ENCODE measurements at regions not wholly inside any gene's neighbourhood (a gene's known extent, or its start where the extent isn't known, plus 50 kb on each side); places are given as distances from the start of the nearest gene placed in this dataset.

DNA sequence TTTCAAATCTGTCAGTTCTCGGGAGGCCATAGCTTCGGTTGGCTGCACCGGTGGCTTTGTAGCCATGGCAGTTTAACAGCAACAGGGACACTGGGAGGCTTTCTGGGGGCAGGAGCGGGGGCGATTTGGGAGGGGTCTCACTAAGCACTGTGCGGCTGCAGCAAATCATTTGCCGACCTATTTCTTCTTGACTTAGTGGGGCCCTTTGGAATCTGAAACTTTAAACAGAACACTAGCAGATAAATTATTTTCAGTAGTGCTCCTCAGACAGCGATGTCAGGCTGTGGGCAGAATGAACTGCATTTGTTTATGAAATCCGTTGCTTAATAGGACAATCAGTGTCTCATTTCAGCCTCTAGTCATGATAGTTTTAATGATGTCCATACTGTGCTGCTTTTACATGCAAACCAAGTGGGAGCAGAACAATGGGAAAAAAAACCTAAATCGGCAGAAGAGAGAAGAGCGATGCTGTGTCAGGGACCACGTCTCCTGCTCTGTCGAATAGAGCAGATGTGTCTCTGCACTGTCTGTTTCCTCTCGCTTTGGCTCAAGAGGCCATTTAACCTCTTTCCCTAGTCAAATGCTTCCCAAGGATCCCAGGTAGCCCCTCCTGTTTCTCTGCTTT lies 211.9 kb downstream of the OLFM4 start:
- Histone ChIP-seq H3K4me1 (ENCODE audit: control insufficient read depth, insufficient read depth, low read length) (peaks cover 16% of the 10 kb centered on the region), H3K9me3 (ENCODE audit: control insufficient read depth, insufficient read depth, low read depth, low read length) (no peaks in the 10 kb centered on the region), H3K27me3 (ENCODE audit: control insufficient read depth, insufficient read depth, low read length) (no peaks in the 10 kb centered on the region; the same call in 1 of the 2 replicates), H3K27ac (ENCODE audit: low read depth, low read length) (no peak overlapping the region), H3K36me3 (ENCODE audit: control insufficient read depth, insufficient read depth, low read length) (no peaks in the 10 kb centered on the region), H3K4me3 (ENCODE audit: low read depth, low read length) (no peak overlapping the region), H3K9ac (ENCODE audit: low read length) (no peak overlapping the region)

DNA sequence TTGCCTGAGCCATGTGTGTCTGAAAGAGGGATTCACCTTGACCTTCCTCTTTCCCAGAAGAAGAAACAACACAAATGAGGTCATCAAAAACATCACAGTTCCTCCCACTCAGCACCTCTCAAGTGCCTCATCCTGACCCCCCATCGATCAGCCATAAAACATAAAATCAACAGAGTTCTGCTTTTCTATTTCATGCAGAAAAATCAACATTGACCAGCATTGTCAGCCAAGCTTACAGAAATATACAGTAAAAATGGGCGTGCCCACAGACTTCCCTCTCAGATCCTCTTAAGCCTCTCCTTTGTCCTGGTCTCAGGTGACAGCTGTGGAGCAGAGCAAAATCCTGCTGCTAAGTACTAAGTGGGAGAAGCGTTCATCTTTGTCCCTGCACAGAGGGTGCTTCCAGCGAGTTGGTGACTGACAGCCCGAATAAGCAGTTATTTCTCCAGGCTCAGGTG lies 213.3 kb downstream of the OLFM4 start:
- Histone ChIP-seq H3K9me3 (ENCODE audit: control insufficient read depth, insufficient read depth, low read depth, low read length) (no peaks in the 10 kb centered on the region), H3K27me3 (ENCODE audit: control insufficient read depth, insufficient read depth, low read length) (no peaks in the 10 kb centered on the region; the same call in 1 of the 2 replicates), H3K4me3 (ENCODE audit: low read depth, low read length) (no peak overlapping the region), H3K9ac (ENCODE audit: low read length) (no peak overlapping the region), H3K27ac (ENCODE audit: low read depth, low read length) (no peak overlapping the region), H3K36me3 (ENCODE audit: control insufficient read depth, insufficient read depth, low read length) (no peaks in the 10 kb centered on the region), H3K4me1 (ENCODE audit: control insufficient read depth, insufficient read depth, low read length) (peaks cover 16% of the 10 kb centered on the region)

DNA sequence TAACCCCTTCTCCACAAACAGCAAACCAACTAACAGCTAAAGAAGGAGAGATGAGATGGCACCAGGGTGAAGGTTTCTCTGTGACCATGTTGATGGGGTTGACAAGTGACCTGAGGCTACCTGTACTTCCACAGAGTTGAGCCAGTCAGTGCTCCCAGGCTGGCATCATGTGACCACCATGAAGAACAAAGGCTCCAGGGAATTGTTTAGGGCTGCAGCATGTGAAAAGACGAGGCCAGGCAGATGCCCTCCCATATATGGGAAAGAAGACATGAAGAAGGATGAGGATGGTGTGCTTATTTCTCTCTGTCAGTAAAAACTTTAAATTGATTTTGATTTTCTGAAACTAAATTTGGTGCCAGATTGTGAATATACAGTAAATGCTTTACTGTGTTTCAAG lies 220.6 kb downstream of the OLFM4 start:
- Histone ChIP-seq H3K9ac (ENCODE audit: low read length) (no peak overlapping the region), H3K4me3 (ENCODE audit: low read depth, low read length) (no peak overlapping the region), H3K27me3 (ENCODE audit: control insufficient read depth, insufficient read depth, low read length) (no peaks in the 10 kb centered on the region), H3K36me3 (ENCODE audit: control insufficient read depth, insufficient read depth, low read length) (no peaks in the 10 kb centered on the region), H3K4me1 (ENCODE audit: control insufficient read depth, insufficient read depth, low read length) (peaks cover 9% of the 10 kb centered on the region; the same call in 1 of the 2 replicates), H3K27ac (ENCODE audit: low read depth, low read length) (no peak overlapping the region), H3K9me3 (ENCODE audit: control insufficient read depth, insufficient read depth, low read depth, low read length) (no peaks in the 10 kb centered on the region)

- H3K9me3 ChIP-seq (ENCODE audit: control insufficient read depth, insufficient read depth, low read depth, low read length) = no peaks in the 10 kb centered on the region
- no peak overlapping the region for H3K27ac ChIP-seq (ENCODE audit: low read depth, low read length)
- peaks cover 9% of the 10 kb centered on the region; the same call in 1 of the 2 replicates for H3K4me1 ChIP-seq (ENCODE audit: control insufficient read depth, insufficient read depth, low read length)
- H3K9ac ChIP-seq (ENCODE audit: low read length) = no peak overlapping the region
- no peak overlapping the region for H3K4me3 ChIP-seq (ENCODE audit: low read depth, low read length)
- no peaks in the 10 kb centered on the region for H3K27me3 ChIP-seq (ENCODE audit: control insufficient read depth, insufficient read depth, low read length)
- H3K36me3 ChIP-seq (ENCODE audit: control insufficient read depth, insufficient read depth, low read length) = no peaks in the 10 kb centered on the region
These were observed 221.8 kb downstream of the OLFM4 start for GRCh38 chr13:53250272-53250875.

GRCh38 chr13:53250977-53251376 lies 222.4 kb downstream of the OLFM4 start:
- no peak overlapping the region for H3K4me3 ChIP-seq (ENCODE audit: low read depth, low read length)
- peaks cover 9% of the 10 kb centered on the region; the same call in 1 of the 2 replicates for H3K4me1 ChIP-seq (ENCODE audit: control insufficient read depth, insufficient read depth, low read length)
- no peaks in the 10 kb centered on the region for H3K27me3 ChIP-seq (ENCODE audit: control insufficient read depth, insufficient read depth, low read length)
- H3K9ac ChIP-seq (ENCODE audit: low read length) = no peak overlapping the region
- no peak overlapping the region for H3K27ac ChIP-seq (ENCODE audit: low read depth, low read length)
- H3K9me3 ChIP-seq (ENCODE audit: control insufficient read depth, insufficient read depth, low read depth, low read length) = no peaks in the 10 kb centered on the region
- no peaks in the 10 kb centered on the region for H3K36me3 ChIP-seq (ENCODE audit: control insufficient read depth, insufficient read depth, low read length)

- Histone ChIP-seq H3K4me3 (ENCODE audit: low read depth, low read length) (no peak overlapping the region), H3K4me1 (ENCODE audit: control insufficient read depth, insufficient read depth, low read length) (peaks cover 9% of the 10 kb centered on the region; the same call in 1 of the 2 replicates), H3K9ac (ENCODE audit: low read length) (no peak overlapping the region), H3K27ac (ENCODE audit: low read depth, low read length) (no peak overlapping the region), H3K27me3 (ENCODE audit: control insufficient read depth, insufficient read depth, low read length) (no peaks in the 10 kb centered on the region), H3K9me3 (ENCODE audit: control insufficient read depth, insufficient read depth, low read depth, low read length) (no peaks in the 10 kb centered on the region), H3K36me3 (ENCODE audit: control insufficient read depth, insufficient read depth, low read length) (no peaks in the 10 kb centered on the region)
These were observed 225.9 kb downstream of the OLFM4 start for GRCh38 chr13:53254500-53254899.

- H3K4me1 ChIP-seq (ENCODE audit: control insufficient read depth, insufficient read depth, low read length) = peaks cover 13% of the 10 kb centered on the region; the same call in 1 of the 2 replicates
- H3K9me3 ChIP-seq (ENCODE audit: control insufficient read depth, insufficient read depth, low read depth, low read length) = no peaks in the 10 kb centered on the region
- H3K9ac ChIP-seq (ENCODE audit: low read length) = no peak overlapping the region
- no peak overlapping the region for H3K4me3 ChIP-seq (ENCODE audit: low read depth, low read length)
- peaks cover 3% of the 10 kb centered on the region; the same call in 1 of the 2 replicates for H3K27me3 ChIP-seq (ENCODE audit: control insufficient read depth, insufficient read depth, low read length)
- H3K27ac ChIP-seq (ENCODE audit: low read depth, low read length) = no peak overlapping the region
- H3K36me3 ChIP-seq (ENCODE audit: control insufficient read depth, insufficient read depth, low read length) = no peaks in the 10 kb centered on the region
These were observed 227.2 kb downstream of the OLFM4 start for GRCh38 chr13:53255795-53256194.

GRCh38 chr13:53260594-53260993 lies 232.0 kb downstream of the OLFM4 start:
- H3K27me3 ChIP-seq (ENCODE audit: control insufficient read depth, insufficient read depth, low read length) = peaks cover 5% of the 10 kb centered on the region; the same call in 1 of the 2 replicates
- peaks cover 5% of the 10 kb centered on the region; the same call in 1 of the 2 replicates for H3K4me1 ChIP-seq (ENCODE audit: control insufficient read depth, insufficient read depth, low read length)
- no peaks in the 10 kb centered on the region for H3K36me3 ChIP-seq (ENCODE audit: control insufficient read depth, insufficient read depth, low read length)
- H3K27ac ChIP-seq (ENCODE audit: low read depth, low read length) = no peak overlapping the region
- no peaks in the 10 kb centered on the region for H3K9me3 ChIP-seq (ENCODE audit: control insufficient read depth, insufficient read depth, low read depth, low read length)
- H3K9ac ChIP-seq (ENCODE audit: low read length) = no peak overlapping the region
- no peak overlapping the region for H3K4me3 ChIP-seq (ENCODE audit: low read depth, low read length)

GRCh38 chr13:53264751-53265385 lies 236.3 kb downstream of the OLFM4 start:
- H3K27me3 ChIP-seq (ENCODE audit: control insufficient read depth, insufficient read depth, low read length) = peaks cover 7% of the 10 kb centered on the region; the same call in 1 of the 2 replicates
- no peaks in the 10 kb centered on the region for H3K36me3 ChIP-seq (ENCODE audit: control insufficient read depth, insufficient read depth, low read length)
- H3K4me1 ChIP-seq (ENCODE audit: control insufficient read depth, insufficient read depth, low read length) = peaks cover 12% of the 10 kb centered on the region; the same call in 1 of the 2 replicates
- H3K4me3 ChIP-seq (ENCODE audit: low read depth, low read length) = no peak overlapping the region
- H3K9ac ChIP-seq (ENCODE audit: low read length) = no peak overlapping the region
- no peaks in the 10 kb centered on the region for H3K9me3 ChIP-seq (ENCODE audit: control insufficient read depth, insufficient read depth, low read depth, low read length)
- H3K27ac ChIP-seq (ENCODE audit: low read depth, low read length) = no peak overlapping the region

GRCh38 chr13:53266757-53267156 lies 238.1 kb downstream of the OLFM4 start:
- no peak overlapping the region for H3K9ac ChIP-seq (ENCODE audit: low read length)
- no peaks in the 10 kb centered on the region for H3K9me3 ChIP-seq (ENCODE audit: control insufficient read depth, insufficient read depth, low read depth, low read length)
- no peak overlapping the region for H3K4me3 ChIP-seq (ENCODE audit: low read depth, low read length)
- H3K27ac ChIP-seq (ENCODE audit: low read depth, low read length) = no peak overlapping the region
- H3K36me3 ChIP-seq (ENCODE audit: control insufficient read depth, insufficient read depth, low read length) = no peaks in the 10 kb centered on the region
- peaks cover 7% of the 10 kb centered on the region; the same call in 1 of the 2 replicates for H3K4me1 ChIP-seq (ENCODE audit: control insufficient read depth, insufficient read depth, low read length)
- H3K27me3 ChIP-seq (ENCODE audit: control insufficient read depth, insufficient read depth, low read length) = peaks cover 22% of the 10 kb centered on the region; the same call in 1 of the 2 replicates

DNA sequence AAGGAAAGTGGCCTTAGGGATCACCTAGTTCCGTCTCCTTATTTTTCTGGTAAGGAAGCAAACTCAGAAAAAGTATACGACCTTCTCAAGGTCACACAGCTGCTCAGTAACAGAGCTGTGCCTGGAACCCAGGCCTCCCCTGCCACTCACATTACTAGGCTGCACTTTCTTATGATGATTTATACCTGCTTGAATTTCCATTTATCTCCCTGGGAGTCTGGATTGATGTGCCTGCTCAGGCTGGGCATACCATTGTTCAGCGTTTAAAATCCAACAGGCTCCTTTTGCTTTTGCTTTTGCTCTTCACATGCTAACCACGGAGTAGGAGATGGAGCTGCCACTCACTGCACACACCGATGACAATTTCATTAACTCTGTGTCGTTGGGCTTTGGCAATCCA lies 241.0 kb downstream of the OLFM4 start:
- Histone ChIP-seq H3K9ac (ENCODE audit: low read length) (no peak overlapping the region), H3K36me3 (ENCODE audit: control insufficient read depth, insufficient read depth, low read length) (no peaks in the 10 kb centered on the region), H3K4me1 (ENCODE audit: control insufficient read depth, insufficient read depth, low read length) (peaks cover 7% of the 10 kb centered on the region; the same call in 1 of the 2 replicates), H3K27ac (ENCODE audit: low read depth, low read length) (no peak overlapping the region), H3K27me3 (ENCODE audit: control insufficient read depth, insufficient read depth, low read length) (peaks cover 49% of the 10 kb centered on the region; the same call in 1 of the 2 replicates), H3K9me3 (ENCODE audit: control insufficient read depth, insufficient read depth, low read depth, low read length) (no peaks in the 10 kb centered on the region), H3K4me3 (ENCODE audit: low read depth, low read length) (no peak overlapping the region)

Data from HUES6 (cell line).